HepG2 (cell line): ENCODE measurements at regions not wholly inside any gene's neighbourhood (a gene's known extent, or its start where the extent isn't known, plus 50 kb on each side); places are given as distances from the start of the nearest gene placed in this dataset.

Source experiments
- ATAC-seq: fragments of 200-7000 bp; cut with Tn5 transposase; 3 replicates; pipeline ENCODE4 v1.9.1; 2020; ENCODE audit warnings: mild to moderate bottlenecking, moderate library complexity
- BruUV-seq: library from RNA; stranded (reverse); fragments of 400-500 nt; replicated peaks from 2 replicates; lab custom pipeline; 2021; lab: Mats Ljungman, UMichigan
- CTCF ChIA-PET: fragments of 300-600 bp; formaldehyde crosslinking; extraction: SDS; loops from one replicate; lab custom pipeline; 2021; ENCODE audit warnings: low total read pairs, inconsistent platforms, low intra/inter-chr PET ratio; lab: Yijun Ruan, JAX
- POLR2A ChIA-PET: fragments of 350-600 bp; sonication (Branson Sonifier 250); formaldehyde crosslinking; loops from one replicate; lab custom pipeline; 2020; ENCODE audit warnings: antibody characterized with exemption, inconsistent platforms; lab: Yijun Ruan, JAX
- DNase-seq: peaks from one replicate; pipeline ENCODE4 v3.0.0-alpha.2; 2015; ENCODE audit warnings: low spot score
- FAIRE-seq: peaks from 3 replicates; lab custom pipeline; 2011; peaks lifted over from hg19 to GRCh38; lab: Jason Lieb, UNC
- H2AFZ ChIP-seq: one replicate; pipeline ENCODE4 v1.6.1; 2011; ENCODE audit warnings: low read length, inconsistent platforms
- H3K27ac ChIP-seq: fragments of 300-600 bp; 3 replicates; pipeline ENCODE4 v1.8.0; 2011; ENCODE audit warnings: mixed run types, mild to moderate bottlenecking, mixed read lengths, low read length, inconsistent platforms; ENCODE audit not compliant: insufficient read depth; ENCODE audit errors: extremely low read length
- H3K27me3 ChIP-seq, 2 experiments: fragments of 200-600 bp in 1 of 2; 2 replicates in 1 of 2; 3 replicates in 1 of 2; pipeline versions ENCODE4 v1.6.0 to v1.8.0; 2011; ENCODE audit warnings: low read length in 2 of 2, mild to moderate bottlenecking in 2 of 2, moderate library complexity in 2 of 2, inconsistent platforms in 1 of 2; ENCODE audit not compliant: insufficient read depth in 2 of 2, control insufficient read depth in 1 of 2
- H3K36me3 ChIP-seq, 2 experiments: fragments of 200-600 bp in 1 of 2; replicated peaks in 1 of 2; 2 replicates in 1 of 2; 3 replicates in 1 of 2; pipeline versions ENCODE4 v1.5.1 to v1.8.0; 2011; ENCODE audit warnings: low read length in 2 of 2, inconsistent platforms in 1 of 2; ENCODE audit not compliant: insufficient read depth in 2 of 2, control insufficient read depth in 1 of 2
- H3K4me1 ChIP-seq: 2 replicates; pipeline ENCODE4 v1.5.1; 2012; ENCODE audit warnings: low read length, inconsistent platforms; ENCODE audit not compliant: insufficient read depth
- H3K4me2 ChIP-seq: 2 replicates; pipeline ENCODE4 v1.6.0; 2011; ENCODE audit warnings: low read depth, low read length, inconsistent platforms
- H3K4me3 ChIP-seq, 3 experiments: fragments of 200-600 bp in 1 of 3; sonication (generic), shearing (Covaris generic) in 1 of 3; replicated peaks in 1 of 3; 2 replicates each; pipeline ENCODE4 v1.5.1; 2011 to 2016; ENCODE audit warnings: low read length in 3 of 3, inconsistent platforms in 2 of 3, low read depth in 2 of 3, mild to moderate bottlenecking in 2 of 3, control low read depth in 1 of 3, mixed read lengths in 1 of 3; ENCODE audit not compliant: insufficient read depth in 1 of 3
- H3K79me2 ChIP-seq: one replicate; pipeline ENCODE4 v1.6.1; 2011; ENCODE audit warnings: low read length, inconsistent platforms; ENCODE audit not compliant: insufficient read depth
- H3K9ac ChIP-seq: 2 replicates; pipeline ENCODE4 v1.6.0; 2011; ENCODE audit warnings: mild to moderate bottlenecking, low read depth, low read length, inconsistent platforms; ENCODE audit not compliant: insufficient read depth
- H3K9me3 ChIP-seq: 2 replicates; pipeline ENCODE4 v1.5.1; 2012; ENCODE audit warnings: mild to moderate bottlenecking, low read length
- H4K20me1 ChIP-seq: 2 replicates; pipeline ENCODE4 v1.6.0; 2011; ENCODE audit warnings: inconsistent platforms, mild to moderate bottlenecking, low read length, moderate library complexity; ENCODE audit not compliant: insufficient read depth
- HNF4A ChIP-seq: sonication (generic); formaldehyde crosslinking; IDR thresholded peaks from 2 replicates; pipeline ENCODE4 v1.4.0; 2020; ENCODE audit warnings: missing genetic modification reagents
- MYC ChIP-seq: sonication (generic); formaldehyde crosslinking; IDR thresholded peaks from 2 replicates; pipeline ENCODE4 v1.9.0; 2021; ENCODE audit warnings: missing genetic modification reagents, borderline replicate concordance
- NFKBIZ ChIP-seq: IDR thresholded peaks from 2 replicates; pipeline ENCODE4 v1.6.1; 2018; ENCODE audit warnings: missing genetic modification reagents, missing compliant biosample characterization
- SMAD9 ChIP-seq: sonication (generic); formaldehyde crosslinking; IDR thresholded peaks from 2 replicates; pipeline ENCODE4 v1.5.1; 2020; ENCODE audit warnings: mild to moderate bottlenecking, missing genetic modification reagents
- ZFP36L1 ChIP-seq: sonication (generic); formaldehyde crosslinking; IDR thresholded peaks from 2 replicates; pipeline ENCODE4 v1.8.0; 2022; ENCODE audit warnings: mild to moderate bottlenecking, missing genetic modification reagents, moderate library complexity
- ZFY ChIP-seq: sonication (generic); formaldehyde crosslinking; IDR thresholded peaks from 2 replicates; pipeline ENCODE4 v1.4.0; 2020; ENCODE audit warnings: missing genetic modification reagents
- ZNF251 ChIP-seq: sonication (generic); formaldehyde crosslinking; IDR thresholded peaks from 2 replicates; pipeline ENCODE4 v1.9.0; 2021; ENCODE audit warnings: mild to moderate bottlenecking, missing genetic modification reagents
- ZNF318 ChIP-seq: sonication (generic); formaldehyde crosslinking; IDR thresholded peaks from 2 replicates; pipeline ENCODE4 v1.4.0; 2020; ENCODE audit warnings: mild to moderate bottlenecking, missing genetic modification reagents
- ZNF598 ChIP-seq: sonication (generic); formaldehyde crosslinking; IDR thresholded peaks from 2 replicates; pipeline ENCODE4 v1.5.1; 2020; ENCODE audit warnings: mild to moderate bottlenecking, missing genetic modification reagents, borderline replicate concordance
- ZNF841 ChIP-seq: sonication (generic); formaldehyde crosslinking; IDR thresholded peaks from 2 replicates; pipeline ENCODE4 v1.8.1; 2023; ENCODE audit warnings: missing genetic modification reagents, borderline replicate concordance
- WGBS: methylation state at CpG from one replicate; pipeline ENCODE4 v1.1.6; 2017; ENCODE audit warnings: low lambda C conversion rate; 5-methylcytosine and 5-hydroxymethylcytosine counted together
- in situ Hi-C: cut with HindIII; loops from 2 replicates; pipeline ENCODE4 v1.10.0; 2017; ENCODE audit warnings: low pct_unique_long_range_greater_than_20kb; ENCODE audit not compliant: extremely low pct_ligation_motif_present
- intact Hi-C: fragments of 100-400 bp; cut with micrococcal nuclease; formaldehyde crosslinking; loops from one replicate; pipeline ENCODE4 v1.10.0; 2022; ENCODE audit not compliant: unreplicated experiment
- TF ChIP-seq, protein P1 (sequence below): sonication (generic); formaldehyde crosslinking; IDR thresholded peaks from 2 replicates; pipeline ENCODE4 v1.4.0; 2020; ENCODE audit warnings: missing genetic modification reagents, borderline replicate concordance
- TF ChIP-seq, protein P2 (sequence below): sonication (generic); formaldehyde crosslinking; IDR thresholded peaks from 2 replicates; pipeline ENCODE4 v1.8.0; 2022; ENCODE audit warnings: missing genetic modification reagents, mild to moderate bottlenecking, borderline replicate concordance

GRCh38 chr4:122525865-122526264 is 69.3 kb upstream of the IL2 start:
- Histone ChIP-seq H3K4me3 (no peak overlapping the region), H3K79me2 (no peaks in the 10 kb centered on the region), H3K36me3 (no peaks in the 10 kb centered on the region), H3K9ac (no peak overlapping the region), H2AFZ (no peak overlapping the region), H3K27me3 (no peaks in the 10 kb centered on the region; a peak in 1 of 5 replicates), H3K4me1 (peaks cover 11% of the 10 kb centered on the region), H3K4me2 (no peak overlapping the region; the same call in 1 of the 2 replicates), H4K20me1 (no peaks in the 10 kb centered on the region), H3K27ac (no peak overlapping the region), H3K9me3 (no peaks in the 10 kb centered on the region)
- WGBS: 0% methylated on average over 1 of the region's 1 CpG
- ATAC-seq: peak; percentile 94
- in situ Hi-C loops: no loop called here
- BruUV-seq: no TSS peak
- peak; percentile 43 for DNase-seq
- CTCF ChIA-PET: no interaction called here
- intact Hi-C loops: no loop called here
- peak; percentile 67 for FAIRE-seq
- POLR2A ChIA-PET: no interaction called here
- TF ChIP-seq ZFY (CRISPR knock-in tag) (no peak), ZNF841 (CRISPR knock-in tag) (no peak), NFKBIZ (CRISPR knock-in tag) (no peak), ZNF598 (CRISPR knock-in tag) (no peak), HNF4A (CRISPR knock-in tag) (peak; percentile 78), ZNF318 (no peak), ZFP36L1 (CRISPR knock-in tag) (no peak), MYC (CRISPR knock-in tag) (no peak), SMAD9 (CRISPR knock-in tag) (no peak), ZNF251 (CRISPR knock-in tag) (no peak)
- TF ChIP-seq, protein P1, sequence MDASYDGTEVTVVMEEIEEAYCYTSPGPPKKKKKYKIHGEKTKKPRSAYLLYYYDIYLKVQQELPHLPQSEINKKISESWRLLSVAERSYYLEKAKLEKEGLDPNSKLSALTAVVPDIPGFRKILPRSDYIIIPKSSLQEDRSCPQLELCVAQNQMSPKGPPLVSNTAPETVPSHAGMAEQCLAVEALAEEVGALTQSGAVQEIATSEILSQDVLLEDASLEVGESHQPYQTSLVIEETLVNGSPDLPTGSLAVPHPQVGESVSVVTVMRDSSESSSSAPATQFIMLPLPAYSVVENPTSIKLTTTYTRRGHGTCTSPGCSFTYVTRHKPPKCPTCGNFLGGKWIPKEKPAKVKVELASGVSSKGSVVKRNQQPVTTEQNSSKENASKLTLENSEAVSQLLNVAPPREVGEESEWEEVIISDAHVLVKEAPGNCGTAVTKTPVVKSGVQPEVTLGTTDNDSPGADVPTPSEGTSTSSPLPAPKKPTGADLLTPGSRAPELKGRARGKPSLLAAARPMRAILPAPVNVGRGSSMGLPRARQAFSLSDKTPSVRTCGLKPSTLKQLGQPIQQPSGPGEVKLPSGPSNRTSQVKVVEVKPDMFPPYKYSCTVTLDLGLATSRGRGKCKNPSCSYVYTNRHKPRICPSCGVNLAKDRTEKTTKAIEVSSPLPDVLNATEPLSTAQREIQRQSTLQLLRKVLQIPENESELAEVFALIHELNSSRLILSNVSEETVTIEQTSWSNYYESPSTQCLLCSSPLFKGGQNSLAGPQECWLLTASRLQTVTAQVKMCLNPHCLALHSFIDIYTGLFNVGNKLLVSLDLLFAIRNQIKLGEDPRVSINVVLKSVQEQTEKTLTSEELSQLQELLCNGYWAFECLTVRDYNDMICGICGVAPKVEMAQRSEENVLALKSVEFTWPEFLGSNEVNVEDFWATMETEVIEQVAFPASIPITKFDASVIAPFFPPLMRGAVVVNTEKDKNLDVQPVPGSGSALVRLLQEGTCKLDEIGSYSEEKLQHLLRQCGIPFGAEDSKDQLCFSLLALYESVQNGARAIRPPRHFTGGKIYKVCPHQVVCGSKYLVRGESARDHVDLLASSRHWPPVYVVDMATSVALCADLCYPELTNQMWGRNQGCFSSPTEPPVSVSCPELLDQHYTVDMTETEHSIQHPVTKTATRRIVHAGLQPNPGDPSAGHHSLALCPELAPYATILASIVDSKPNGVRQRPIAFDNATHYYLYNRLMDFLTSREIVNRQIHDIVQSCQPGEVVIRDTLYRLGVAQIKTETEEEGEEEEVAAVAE (CRISPR knock-in tag): no peak
- TF ChIP-seq, protein P2, sequence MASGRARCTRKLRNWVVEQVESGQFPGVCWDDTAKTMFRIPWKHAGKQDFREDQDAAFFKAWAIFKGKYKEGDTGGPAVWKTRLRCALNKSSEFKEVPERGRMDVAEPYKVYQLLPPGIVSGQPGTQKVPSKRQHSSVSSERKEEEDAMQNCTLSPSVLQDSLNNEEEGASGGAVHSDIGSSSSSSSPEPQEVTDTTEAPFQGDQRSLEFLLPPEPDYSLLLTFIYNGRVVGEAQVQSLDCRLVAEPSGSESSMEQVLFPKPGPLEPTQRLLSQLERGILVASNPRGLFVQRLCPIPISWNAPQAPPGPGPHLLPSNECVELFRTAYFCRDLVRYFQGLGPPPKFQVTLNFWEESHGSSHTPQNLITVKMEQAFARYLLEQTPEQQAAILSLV (CRISPR knock-in tag): no peak
